ENCODE measurements at regions not wholly inside any gene's neighbourhood (a gene's known extent, or its start where the extent isn't known, plus 50 kb on each side); places are given as distances from the start of the nearest gene placed in this dataset.

- TF ChIP-seq CTCF (IDR thresholded peaks at IDR 0.05) (no peak), EP300 (IDR thresholded peaks at IDR 0.05; ENCODE audit: low read depth) (no peak)
Measured at GRCh38 chr16:85513649-85514048, 99.5 kb upstream of the GSE1 start.
